Spleen (tissue), 11 donors: ENCODE measurements at regions not wholly inside any gene's neighbourhood (a gene's known extent, or its start where the extent isn't known, plus 50 kb on each side); places are given as distances from the start of the nearest gene placed in this dataset.
A peak's percentile ranks its signal among the peaks of the same experiment; 100 is the strongest.

Source experiments
- DNase-seq: peaks from one replicate; pipeline ENCODE4 v3.0.0-alpha.2; 2020
- H3K27ac ChIP-seq, 8 donors: fragments of 200-600 bp; sonication (generic) in 7 of 8; 1 replicate in 4 of 8; 2 replicates in 4 of 8; pipeline versions ENCODE4 v1.5.0 to v1.8.0; 2016 to 2021; ENCODE audit warnings: inconsistent platforms in 4 of 8, mild to moderate bottlenecking in 4 of 8, moderate library complexity in 1 of 8
- H3K27me3 ChIP-seq, 7 donors: fragments of 200-600 bp; sonication (generic) in 6 of 7; replicated peaks in 1 of 7; 1 replicate in 4 of 7; 2 replicates in 3 of 7; pipeline versions ENCODE4 v1.5.0 to v1.8.0; 2016 to 2021; ENCODE audit warnings: inconsistent platforms in 3 of 7, mild to moderate bottlenecking in 1 of 7
- H3K36me3 ChIP-seq, 6 donors: fragments of 200-600 bp; sonication (generic) in 5 of 6; 1 replicate in 4 of 6; 2 replicates in 2 of 6; pipeline versions ENCODE4 v1.5.0 to v1.8.0; 2016 to 2021; ENCODE audit warnings: inconsistent platforms in 2 of 6
- H3K4me1 ChIP-seq, 6 donors: fragments of 200-600 bp; sonication (generic) in 5 of 6; 1 replicate in 3 of 6; 2 replicates in 3 of 6; pipeline versions ENCODE4 v1.5.0 to v1.8.0; 2016 to 2021; ENCODE audit warnings: inconsistent platforms in 3 of 6
- H3K4me3 ChIP-seq, 8 donors: fragments of 200-600 bp; sonication (generic) in 7 of 8; 1 replicate in 4 of 8; 2 replicates in 4 of 8; pipeline versions ENCODE4 v1.5.0 to v1.8.0; 2016 to 2021; ENCODE audit warnings: inconsistent platforms in 4 of 8, mild to moderate bottlenecking in 4 of 8, moderate library complexity in 2 of 8
- H3K9me3 ChIP-seq, 8 donors: fragments of 200-600 bp; sonication (generic) in 7 of 8; 1 replicate in 4 of 8; 2 replicates in 4 of 8; pipeline versions ENCODE4 v1.5.0 to v1.8.0; 2016 to 2021; ENCODE audit warnings: inconsistent platforms in 4 of 8
- CTCF ChIP-seq, 11 experiments: fragments of 200-600 bp in 7 of 11; fragments of 450-650 bp in 4 of 11; sonication (generic) in 4 of 11; IDR thresholded peaks in 8 of 11; conservative IDR thresholded peaks in 3 of 11; 1 replicate in 7 of 11; 2 replicates in 4 of 11; pipeline versions ENCODE4 v1.4.0 to v1.8.0; 2016 to 2021; ENCODE audit warnings: antibody characterized with exemption in 11 of 11, inconsistent platforms in 4 of 11, mild to moderate bottlenecking in 1 of 11
- POLR2A ChIP-seq, 3 donors: fragments of 450-650 bp; IDR thresholded peaks; one replicate each; pipeline ENCODE4 v1.5.1; 2017; ENCODE audit warnings: antibody characterized with exemption in 3 of 3, mild to moderate bottlenecking in 1 of 3
- POLR2AphosphoS5 ChIP-seq, 3 donors: sonication (generic); formaldehyde crosslinking; IDR thresholded peaks; one replicate each; pipeline ENCODE4 v1.5.1; 2017; ENCODE audit warnings: antibody characterized with exemption in 3 of 3
- WGBS, 5 donors: extraction: QIAGEN DNeasy Blood & Tissue Kit in 3 of 5; methylation state at CpG; one replicate each; pipeline versions ENCODE4 v1.1.5 to v1.1.7; 2013 to 2018; 5-methylcytosine and 5-hydroxymethylcytosine counted together
- intact Hi-C: fragments of 100-400 bp; cut with DNase I; formaldehyde crosslinking; loops from one replicate; pipeline ENCODE4 v1.15.0; 2023; ENCODE audit warnings: low total_unique reads
- donor health status: healthy with polysubstance abuse.
- donor health status: DM: no; HTN: no; CAD: no; lungs with moderate emphysema.
- donor health status: DM: no; HTN: no; CAD: no.
- donor health status: Bipolar disorder and iron deficiency.
- donor health status: healthy.
- donor health status: DM: no; HTN: no; CAD: no.
- donor health status: DM: yes; HTN: yes; CAD: no.

DNA sequence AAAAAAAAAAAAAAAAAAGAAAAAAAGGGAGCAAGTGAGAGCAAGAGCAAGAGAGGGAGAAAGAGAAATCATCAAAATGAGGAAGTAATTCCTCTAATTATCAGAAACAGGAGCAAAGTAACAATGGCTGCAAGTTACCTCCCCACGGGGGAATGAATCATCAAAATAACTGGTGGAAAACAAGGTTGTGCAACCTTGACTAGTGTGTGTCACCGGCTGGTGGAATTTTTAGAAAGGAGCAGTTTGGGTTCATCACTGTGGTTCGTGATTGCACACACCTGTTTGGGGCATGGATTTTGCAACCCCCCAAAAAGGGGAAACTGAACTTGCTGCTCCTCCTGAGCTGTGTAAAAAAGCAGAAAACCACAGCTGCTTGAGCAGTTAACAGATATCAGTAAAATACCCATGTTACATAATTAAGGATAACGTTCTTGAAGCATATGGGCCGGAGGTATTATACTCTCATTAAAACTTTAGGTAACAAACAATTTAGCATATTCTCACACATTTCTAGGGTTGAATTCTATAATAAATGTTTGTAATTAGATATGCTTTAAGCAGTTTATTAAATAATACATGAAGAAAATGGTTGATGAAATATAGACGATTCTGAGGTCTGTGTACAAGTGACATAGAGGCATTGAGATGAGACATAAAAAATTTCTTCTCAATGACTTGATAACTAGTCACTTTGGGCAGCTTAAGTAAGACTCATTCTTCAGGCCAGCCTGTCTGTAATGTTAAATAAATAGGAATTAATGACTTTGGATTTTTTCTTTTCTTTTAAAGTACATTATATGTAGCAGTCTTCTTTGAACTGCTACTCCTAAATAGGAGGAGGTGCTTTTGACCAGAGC, 184.2 kb upstream of the ZEB2 start:
- Histone ChIP-seq H3K36me3 (no peaks in the 10 kb centered on the region), H3K27me3 (no peaks in the 10 kb centered on the region), H3K27ac (peak overlapping the region in 7 of 8 donors; percentile 44 to 91 (median 76)), H3K4me3 (peak overlapping the region in 1 of 8 donors; percentile 27), H3K9me3 (no peaks in the 10 kb centered on the region), H3K4me1 (peaks cover 9 to 55% (median 29%) of the 10 kb centered on the region in 6 donors)
- peak; percentile 72 for DNase-seq
- WGBS, 5 donors, result 27 to 38% (median 32%) methylated on average over 6 of the region's 6 CpGs
- peak in 1 of 3 donors; percentile 65 for TF ChIP-seq POLR2AphosphoS5 (IDR thresholded peaks at IDR 0.05)
- no peak for TF ChIP-seq CTCF (IDR thresholded peaks at IDR 0.05 in 8 of 11, conservative IDR thresholded peaks at IDR 0.05 in 3 of 11)
- intact Hi-C loops, result no loop called here

DNA sequence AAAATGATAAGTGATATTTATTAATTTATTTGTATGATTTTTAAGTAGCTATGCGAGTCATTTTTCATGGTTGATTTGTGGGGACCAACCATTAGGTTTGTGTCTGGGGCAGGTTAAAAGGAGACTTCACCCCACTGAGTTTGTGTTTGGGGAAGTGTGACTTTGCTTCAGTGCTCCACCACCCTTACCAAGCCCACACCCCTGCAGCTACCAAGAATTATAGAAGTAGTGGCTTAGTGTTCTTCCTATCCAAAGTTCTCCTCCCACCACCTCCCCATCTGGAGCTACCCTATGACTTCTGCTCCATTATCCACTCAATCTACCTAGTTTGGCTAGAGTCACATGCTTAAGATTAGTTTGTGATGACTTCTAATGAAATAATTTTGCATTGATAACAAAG, 182.1 kb upstream of the ZEB2 start:
- DNase-seq, result no peak
- intact Hi-C loops, result no loop called here
- peak overlapping the region in 1 of 8 donors; percentile 38 for H3K4me3 ChIP-seq
- peak overlapping the region in 7 of 8 donors; percentile 65 to 91 (median 76) for H3K27ac ChIP-seq
- no peaks in the 10 kb centered on the region for H3K9me3 ChIP-seq
- WGBS, 5 donors, result 59 to 69% (median 61%) methylated on average over 1 of the region's 1 CpG
- H3K4me1 ChIP-seq, result peaks cover 9 to 55% (median 29%) of the 10 kb centered on the region in 6 donors
- H3K27me3 ChIP-seq, result no peaks in the 10 kb centered on the region
- TF ChIP-seq POLR2A (IDR thresholded peaks at IDR 0.05) (no peak), POLR2AphosphoS5 (IDR thresholded peaks at IDR 0.05) (no peak), CTCF (IDR thresholded peaks at IDR 0.05 in 8 of 11, conservative IDR thresholded peaks at IDR 0.05 in 3 of 11) (no peak)
- no peaks in the 10 kb centered on the region for H3K36me3 ChIP-seq

- intact Hi-C loops, result no loop called here
- H3K27ac ChIP-seq, result peak overlapping the region in 7 of 8 donors; percentile 65 to 91 (median 76)
- H3K27me3 ChIP-seq, result no peaks in the 10 kb centered on the region
Measured at GRCh38 chr2:144701259-144701658, 181.3 kb upstream of the ZEB2 start.

More at GRCh38 chr2:144701259-144701658, 181.3 kb upstream of the ZEB2 start:
- H3K36me3 ChIP-seq, result no peaks in the 10 kb centered on the region
- peaks cover 9 to 55% (median 29%) of the 10 kb centered on the region in 6 donors for H3K4me1 ChIP-seq
- DNase-seq, result no peak
- TF ChIP-seq CTCF (IDR thresholded peaks at IDR 0.05 in 8 of 11, conservative IDR thresholded peaks at IDR 0.05 in 3 of 11) (no peak), POLR2A (IDR thresholded peaks at IDR 0.05) (no peak), POLR2AphosphoS5 (IDR thresholded peaks at IDR 0.05) (no peak)
- WGBS, 5 donors, result 50 to 81% (median 65%) methylated on average over 2 of the region's 2 CpGs
- H3K9me3 ChIP-seq, result no peaks in the 10 kb centered on the region
- H3K4me3 ChIP-seq, result peak overlapping the region in 1 of 8 donors; percentile 38
